ENCODE measurements at regions not wholly inside any gene's neighbourhood (a gene's known extent, or its start where the extent isn't known, plus 50 kb on each side); places are given as distances from the start of the nearest gene placed in this dataset.

- Histone ChIP-seq H3K4me3 (ENCODE audit: low read depth, low read length, poor library complexity, severe bottlenecking) (no peak overlapping the region), H3K79me2 (ENCODE audit: insufficient read depth, low read length) (no peaks in the 10 kb centered on the region), H4K20me1 (ENCODE audit: insufficient read depth, low read length) (no peaks in the 10 kb centered on the region), H3F3A (ENCODE audit: insufficient read depth, low read length) (no peaks in the 10 kb centered on the region), H3K27ac (ENCODE audit: low read depth, low read length, poor library complexity, severe bottlenecking) (no peak overlapping the region), H3K27me3 (ENCODE audit: insufficient read depth, low read length) (no peaks in the 10 kb centered on the region), H3K9ac (ENCODE audit: low read length) (no peak overlapping the region), H3K4me2 (ENCODE audit: low read length) (no peak overlapping the region), H3K36me3 (ENCODE audit: insufficient read depth, low read length) (no peaks in the 10 kb centered on the region), H2AFZ (ENCODE audit: low read length) (no peak overlapping the region), H3K4me1 (ENCODE audit: insufficient read depth, low read length, severe bottlenecking) (no peaks in the 10 kb centered on the region), H3K9me2 (ENCODE audit: low read depth, low read length) (no peaks in the 10 kb centered on the region), H3K9me3 (ENCODE audit: low read length) (no peaks in the 10 kb centered on the region)
- TF ChIP-seq EZH2 (IDR thresholded peaks at IDR 0.05; ENCODE audit: borderline replicate concordance, low read length), result no peak
Observed at GRCh38 chr3:106093616-106094015, 224.8 kb upstream of the CBLB start.

DNA sequence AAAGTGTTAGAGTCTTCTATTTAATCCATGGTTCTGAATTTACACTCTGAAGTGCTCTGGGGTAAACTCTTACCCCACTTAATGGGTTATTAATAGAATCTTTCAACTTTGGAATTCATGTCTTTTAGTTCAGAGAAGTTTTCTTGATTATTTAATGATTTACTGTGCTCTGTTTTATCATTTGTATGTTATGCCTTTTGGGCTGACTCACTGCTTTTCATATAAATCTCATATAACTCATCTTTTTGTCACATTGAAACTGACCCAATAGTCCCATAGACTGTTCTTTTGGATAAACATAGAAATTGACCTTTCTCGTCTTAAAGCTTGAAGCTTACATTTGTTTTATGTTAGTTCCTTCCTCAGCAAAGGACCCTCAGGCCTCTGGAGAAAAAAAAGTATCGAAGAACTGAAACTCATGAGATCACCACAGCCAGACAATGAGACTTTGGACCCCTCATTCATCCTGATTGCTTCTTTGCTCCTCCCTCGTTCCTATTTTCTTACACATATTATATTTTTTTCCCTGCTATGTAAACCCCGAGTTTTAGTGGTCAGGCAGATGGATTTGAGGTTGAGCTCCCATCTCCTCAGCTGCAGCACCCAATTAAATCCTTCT, 229.1 kb upstream of the CBLB start:
- H4K20me1 ChIP-seq (ENCODE audit: insufficient read depth, low read length), result no peaks in the 10 kb centered on the region
- no peaks in the 10 kb centered on the region for H3K9me2 ChIP-seq (ENCODE audit: low read depth, low read length)
- no peaks in the 10 kb centered on the region for H3K27me3 ChIP-seq (ENCODE audit: insufficient read depth, low read length)
- H2AFZ ChIP-seq (ENCODE audit: low read length), result no peak overlapping the region
- H3K4me3 ChIP-seq (ENCODE audit: low read depth, low read length, poor library complexity, severe bottlenecking), result no peak overlapping the region
- no peak overlapping the region for H3K9ac ChIP-seq (ENCODE audit: low read length)
- no peak overlapping the region for H3K27ac ChIP-seq (ENCODE audit: low read depth, low read length, poor library complexity, severe bottlenecking)
- no peaks in the 10 kb centered on the region for H3K79me2 ChIP-seq (ENCODE audit: insufficient read depth, low read length)
- no peaks in the 10 kb centered on the region for H3K4me1 ChIP-seq (ENCODE audit: insufficient read depth, low read length, severe bottlenecking)
- no peaks in the 10 kb centered on the region for H3K36me3 ChIP-seq (ENCODE audit: insufficient read depth, low read length)
- H3K4me2 ChIP-seq (ENCODE audit: low read length), result no peak overlapping the region
- TF ChIP-seq CTCF (IDR thresholded peaks at IDR 0.05; ENCODE audit: low read length), result no peak
- no peak for TF ChIP-seq EZH2 (IDR thresholded peaks at IDR 0.05; ENCODE audit: borderline replicate concordance, low read length)
- H3K9me3 ChIP-seq (ENCODE audit: low read length), result no peaks in the 10 kb centered on the region
- H3F3A ChIP-seq (ENCODE audit: insufficient read depth, low read length), result no peaks in the 10 kb centered on the region

GRCh38 chr3:106103383-106103782, 234.6 kb upstream of the CBLB start:
- Histone ChIP-seq H3K4me3 (ENCODE audit: low read depth, low read length, poor library complexity, severe bottlenecking) (no peak overlapping the region), H3K4me1 (ENCODE audit: insufficient read depth, low read length, severe bottlenecking) (no peaks in the 10 kb centered on the region), H3K9me3 (ENCODE audit: low read length) (no peaks in the 10 kb centered on the region), H3F3A (ENCODE audit: insufficient read depth, low read length) (no peaks in the 10 kb centered on the region), H4K20me1 (ENCODE audit: insufficient read depth, low read length) (no peaks in the 10 kb centered on the region), H3K9me2 (ENCODE audit: low read depth, low read length) (no peaks in the 10 kb centered on the region), H3K36me3 (ENCODE audit: insufficient read depth, low read length) (no peaks in the 10 kb centered on the region), H2AFZ (ENCODE audit: low read length) (no peak overlapping the region), H3K79me2 (ENCODE audit: insufficient read depth, low read length) (no peaks in the 10 kb centered on the region), H3K4me2 (ENCODE audit: low read length) (no peak overlapping the region), H3K9ac (ENCODE audit: low read length) (no peak overlapping the region), H3K27me3 (ENCODE audit: insufficient read depth, low read length) (no peaks in the 10 kb centered on the region), H3K27ac (ENCODE audit: low read depth, low read length, poor library complexity, severe bottlenecking) (no peak overlapping the region)
- TF ChIP-seq EZH2 (IDR thresholded peaks at IDR 0.05; ENCODE audit: borderline replicate concordance, low read length), result no peak
- TF ChIP-seq CTCF (IDR thresholded peaks at IDR 0.05; ENCODE audit: low read length), result no peak

GRCh38 chr3:106104078-106104477, 235.3 kb upstream of the CBLB start:
- H2AFZ ChIP-seq (ENCODE audit: low read length), result no peak overlapping the region
- H3K9ac ChIP-seq (ENCODE audit: low read length), result no peak overlapping the region
- H3K4me1 ChIP-seq (ENCODE audit: insufficient read depth, low read length, severe bottlenecking), result no peaks in the 10 kb centered on the region
- H3K9me2 ChIP-seq (ENCODE audit: low read depth, low read length), result no peaks in the 10 kb centered on the region
- no peak overlapping the region for H3K27ac ChIP-seq (ENCODE audit: low read depth, low read length, poor library complexity, severe bottlenecking)
- H3F3A ChIP-seq (ENCODE audit: insufficient read depth, low read length), result no peaks in the 10 kb centered on the region; the same call in 1 of the 2 replicates
- no peaks in the 10 kb centered on the region for H3K27me3 ChIP-seq (ENCODE audit: insufficient read depth, low read length)
- no peaks in the 10 kb centered on the region for H3K9me3 ChIP-seq (ENCODE audit: low read length)
- no peak for TF ChIP-seq EZH2 (IDR thresholded peaks at IDR 0.05; ENCODE audit: borderline replicate concordance, low read length)
- no peak for TF ChIP-seq CTCF (IDR thresholded peaks at IDR 0.05; ENCODE audit: low read length)
- H3K79me2 ChIP-seq (ENCODE audit: insufficient read depth, low read length), result no peaks in the 10 kb centered on the region
- no peak overlapping the region for H3K4me2 ChIP-seq (ENCODE audit: low read length)
- no peak overlapping the region for H3K4me3 ChIP-seq (ENCODE audit: low read depth, low read length, poor library complexity, severe bottlenecking)
- no peaks in the 10 kb centered on the region for H3K36me3 ChIP-seq (ENCODE audit: insufficient read depth, low read length)
- H4K20me1 ChIP-seq (ENCODE audit: insufficient read depth, low read length), result no peaks in the 10 kb centered on the region

Data from OCI-LY1 (cell line).